Esophagus muscularis mucosa (tissue), 4 donors: ENCODE measurements at regions not wholly inside any gene's neighbourhood (a gene's known extent, or its start where the extent isn't known, plus 50 kb on each side); places are given as distances from the start of the nearest gene placed in this dataset.

Source experiments
- DNase-seq: peaks from one replicate; pipeline ENCODE4 v3.0.0-alpha.2; 2017; ENCODE audit errors: extremely low spot score
- H3K27ac ChIP-seq, 4 donors: fragments of 200-600 bp; sonication (generic); replicated peaks in 1 of 4; 1 replicate in 3 of 4; 2 replicates in 1 of 4; pipeline ENCODE4 v1.5.1; 2016 to 2019; ENCODE audit warnings: mild to moderate bottlenecking in 1 of 4
- H3K27me3 ChIP-seq, 4 donors: fragments of 200-600 bp; sonication (generic); one replicate each; pipeline versions ENCODE4 v1.5.1 to v1.6.0; 2016 to 2019
- H3K36me3 ChIP-seq, 4 donors: fragments of 200-600 bp; sonication (generic); one replicate each; pipeline ENCODE4 v1.5.1; 2016 to 2019
- H3K4me1 ChIP-seq, 4 donors: fragments of 200-600 bp; sonication (generic); one replicate each; pipeline ENCODE4 v1.5.1; 2016 to 2019
- H3K4me3 ChIP-seq, 4 donors: fragments of 200-600 bp; sonication (generic); 1 replicate in 2 of 4; 2 replicates in 2 of 4; pipeline ENCODE4 v1.5.1; 2016 to 2019; ENCODE audit warnings: mild to moderate bottlenecking in 4 of 4, moderate library complexity in 1 of 4
- H3K9me3 ChIP-seq, 4 donors: fragments of 200-600 bp; sonication (generic); 1 replicate in 3 of 4; 2 replicates in 1 of 4; pipeline ENCODE4 v1.5.1; 2016 to 2019
- EP300 ChIP-seq: sonication (generic); formaldehyde crosslinking; IDR thresholded peaks from one replicate; pipeline ENCODE4 v1.6.1; 2017; ENCODE audit warnings: antibody characterized with exemption
- POLR2A ChIP-seq: fragments of 450-650 bp; IDR thresholded peaks from one replicate; pipeline ENCODE4 v1.6.1; 2017; ENCODE audit warnings: antibody characterized with exemption, moderate library complexity, mild to moderate bottlenecking, low read depth
- POLR2AphosphoS5 ChIP-seq, 2 donors: sonication (generic); formaldehyde crosslinking; IDR thresholded peaks; one replicate each; pipeline ENCODE4 v1.6.1; 2017; ENCODE audit warnings: antibody characterized with exemption in 2 of 2
- WGBS: methylation state at CpG from one replicate; pipeline ENCODE4 v1.1.5; 2018; 5-methylcytosine and 5-hydroxymethylcytosine counted together
- intact Hi-C: fragments of 100-400 bp; cut with DNase I; formaldehyde crosslinking; loops from one replicate; pipeline ENCODE4 v1.15.1; 2023
- TF ChIP-seq, protein P1 (sequence below), 3 experiments: fragments of 200-600 bp in 2 of 3; fragments of 450-650 bp in 1 of 3; sonication (generic) in 2 of 3; IDR thresholded peaks; one replicate each; pipeline ENCODE4 v1.5.1; 2017 to 2019; ENCODE audit warnings: antibody characterized with exemption in 3 of 3, mild to moderate bottlenecking in 2 of 3, moderate library complexity in 1 of 3

DNA sequence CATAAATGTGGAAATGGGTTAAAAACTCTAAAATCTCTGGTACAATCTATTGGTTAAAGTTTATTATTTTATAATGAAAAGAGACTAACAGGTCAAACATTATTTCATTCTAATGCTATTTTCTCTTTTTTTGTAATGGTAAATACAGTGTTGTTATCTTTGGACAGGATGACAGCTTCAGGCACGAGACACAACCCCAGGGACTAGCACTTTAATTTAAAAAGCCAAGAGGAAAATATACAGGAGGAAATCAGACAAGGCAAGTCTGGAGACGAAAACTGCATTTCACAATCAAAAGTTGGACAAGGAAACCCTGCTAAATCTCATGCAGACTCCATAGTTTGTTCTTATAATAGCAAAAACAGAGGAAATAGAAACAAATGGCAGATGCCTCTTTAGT lies 589.1 kb upstream of the CDH8 start:
- no peaks in the 10 kb centered on the region for H3K4me1 ChIP-seq
- H3K4me3 ChIP-seq, result no peak overlapping the region
- H3K36me3 ChIP-seq, result no peaks in the 10 kb centered on the region
- peaks cover 0 to 6% (median 0%) of the 10 kb centered on the region in 4 donors for H3K9me3 ChIP-seq
- TF ChIP-seq POLR2AphosphoS5 (IDR thresholded peaks at IDR 0.05), result no peak
- no peak for TF ChIP-seq EP300
- TF ChIP-seq, protein P1, sequence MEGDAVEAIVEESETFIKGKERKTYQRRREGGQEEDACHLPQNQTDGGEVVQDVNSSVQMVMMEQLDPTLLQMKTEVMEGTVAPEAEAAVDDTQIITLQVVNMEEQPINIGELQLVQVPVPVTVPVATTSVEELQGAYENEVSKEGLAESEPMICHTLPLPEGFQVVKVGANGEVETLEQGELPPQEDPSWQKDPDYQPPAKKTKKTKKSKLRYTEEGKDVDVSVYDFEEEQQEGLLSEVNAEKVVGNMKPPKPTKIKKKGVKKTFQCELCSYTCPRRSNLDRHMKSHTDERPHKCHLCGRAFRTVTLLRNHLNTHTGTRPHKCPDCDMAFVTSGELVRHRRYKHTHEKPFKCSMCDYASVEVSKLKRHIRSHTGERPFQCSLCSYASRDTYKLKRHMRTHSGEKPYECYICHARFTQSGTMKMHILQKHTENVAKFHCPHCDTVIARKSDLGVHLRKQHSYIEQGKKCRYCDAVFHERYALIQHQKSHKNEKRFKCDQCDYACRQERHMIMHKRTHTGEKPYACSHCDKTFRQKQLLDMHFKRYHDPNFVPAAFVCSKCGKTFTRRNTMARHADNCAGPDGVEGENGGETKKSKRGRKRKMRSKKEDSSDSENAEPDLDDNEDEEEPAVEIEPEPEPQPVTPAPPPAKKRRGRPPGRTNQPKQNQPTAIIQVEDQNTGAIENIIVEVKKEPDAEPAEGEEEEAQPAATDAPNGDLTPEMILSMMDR (IDR thresholded peaks at IDR 0.05), result no peak
- no peak for TF ChIP-seq POLR2A
- no peak for DNase-seq
- no peak overlapping the region for H3K27ac ChIP-seq
- WGBS, result 13% methylated on average over 2 of the region's 2 CpGs
- intact Hi-C loops, result no loop called here
- no peaks in the 10 kb centered on the region for H3K27me3 ChIP-seq

DNA sequence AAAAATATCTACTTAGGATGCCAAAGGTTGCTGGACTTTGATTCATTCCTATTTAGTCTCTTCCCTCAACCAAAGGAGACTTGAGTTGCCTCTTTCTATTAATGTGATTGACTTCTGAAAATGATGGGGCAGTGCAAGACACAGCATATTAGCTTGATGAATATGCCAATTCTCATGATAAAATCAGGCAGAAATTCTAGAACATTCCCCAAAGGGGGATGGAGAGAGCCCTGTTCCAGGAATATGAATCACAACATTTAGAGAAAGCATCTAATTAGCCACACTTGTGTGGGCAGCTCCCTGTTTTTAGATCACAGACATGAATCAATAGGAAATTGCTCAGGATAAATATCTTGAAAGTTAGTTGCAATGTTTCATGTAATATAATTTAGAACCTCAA lies 584.0 kb upstream of the CDH8 start:
- no peak overlapping the region for H3K27ac ChIP-seq
- H3K9me3 ChIP-seq, result no peaks in the 10 kb centered on the region
- DNase-seq, result no peak
- no peak for TF ChIP-seq POLR2A
- no peak for TF ChIP-seq POLR2AphosphoS5 (IDR thresholded peaks at IDR 0.05)
- no peak for TF ChIP-seq EP300
- no peaks in the 10 kb centered on the region for H3K36me3 ChIP-seq
- H3K4me3 ChIP-seq, result no peak overlapping the region
- no peaks in the 10 kb centered on the region for H3K27me3 ChIP-seq
- intact Hi-C loops, result no loop called here
- no peaks in the 10 kb centered on the region for H3K4me1 ChIP-seq

DNA sequence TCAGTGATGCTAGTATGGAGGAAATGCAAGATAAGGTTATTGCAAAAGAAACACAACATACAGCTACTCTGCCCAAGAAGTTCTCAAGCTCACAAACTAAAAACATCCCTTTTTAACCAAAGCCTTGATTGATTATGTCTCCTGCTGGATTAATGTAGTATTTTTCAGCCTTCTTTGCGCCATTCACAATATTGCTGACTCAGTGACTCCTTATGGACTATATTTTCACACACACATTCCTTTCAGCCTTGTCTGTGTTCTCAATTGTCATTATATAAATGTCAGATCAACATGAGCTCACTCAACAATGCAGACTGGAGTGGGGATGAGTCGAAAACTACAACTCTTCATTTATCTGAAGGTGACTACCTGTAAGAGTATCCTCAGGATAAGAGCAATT lies 579.3 kb upstream of the CDH8 start:
- H3K4me1 ChIP-seq, result no peaks in the 10 kb centered on the region
- no peak for DNase-seq
- H3K36me3 ChIP-seq, result no peaks in the 10 kb centered on the region
- TF ChIP-seq EP300 (no peak), POLR2A (no peak), POLR2AphosphoS5 (IDR thresholded peaks at IDR 0.05) (no peak)
- TF ChIP-seq, protein P1 (IDR thresholded peaks at IDR 0.05), result no peak
- no peak overlapping the region for H3K27ac ChIP-seq
- intact Hi-C loops, result no loop called here
- H3K9me3 ChIP-seq, result no peaks in the 10 kb centered on the region
- no peaks in the 10 kb centered on the region for H3K27me3 ChIP-seq
- WGBS, result 40% methylated on average over 2 of the region's 2 CpGs
- no peak overlapping the region for H3K4me3 ChIP-seq

DNA sequence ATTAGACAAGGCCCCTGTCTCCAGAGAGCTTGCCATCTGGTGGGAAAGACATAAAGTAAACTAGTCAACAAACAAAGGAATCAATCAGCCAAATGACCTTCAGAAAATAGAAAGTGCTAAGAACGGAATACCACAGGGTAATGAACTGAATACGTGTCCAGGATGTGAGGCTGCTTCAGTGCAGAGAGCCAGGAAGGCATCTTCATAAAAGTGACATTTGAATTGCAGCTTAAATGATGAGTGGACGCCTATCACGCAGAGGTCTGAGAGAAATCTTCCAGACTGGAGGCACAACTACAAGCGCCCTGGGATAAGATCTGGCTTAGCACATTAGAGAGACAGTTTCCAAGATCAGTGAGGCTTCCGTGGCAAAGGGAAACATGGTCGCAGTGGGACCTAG lies 574.1 kb upstream of the CDH8 start:
- Histone ChIP-seq H3K9me3 (no peaks in the 10 kb centered on the region), H3K27me3 (no peaks in the 10 kb centered on the region), H3K4me1 (no peaks in the 10 kb centered on the region), H3K4me3 (no peak overlapping the region), H3K36me3 (no peaks in the 10 kb centered on the region), H3K27ac (no peak overlapping the region)
- no peak for TF ChIP-seq POLR2AphosphoS5 (IDR thresholded peaks at IDR 0.05)
- TF ChIP-seq, protein P1 (IDR thresholded peaks at IDR 0.05), result no peak
- intact Hi-C loops, result no loop called here
- no peak for DNase-seq
- WGBS, result 68% methylated on average over 7 of the region's 7 CpGs

DNA sequence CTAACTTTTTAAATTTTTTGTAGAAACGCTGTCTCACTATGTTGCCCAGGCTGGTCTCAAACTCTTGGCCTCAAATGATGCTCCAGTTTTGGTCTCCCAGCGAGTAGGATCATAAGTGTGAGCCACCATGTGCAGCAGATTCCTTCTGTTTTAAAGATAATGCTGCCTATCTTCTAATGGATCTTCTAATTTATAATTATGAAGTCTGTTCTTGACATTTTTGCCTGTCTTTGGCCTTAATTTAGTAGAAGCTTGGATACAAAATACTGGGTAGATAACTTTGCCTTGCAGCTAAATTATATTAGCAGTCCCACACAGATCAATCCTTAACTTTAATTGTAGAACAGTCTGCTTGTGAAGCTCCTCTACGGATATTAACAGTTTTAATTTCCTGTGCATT lies 566.6 kb upstream of the CDH8 start:
- no peaks in the 10 kb centered on the region for H3K9me3 ChIP-seq
- no peaks in the 10 kb centered on the region for H3K36me3 ChIP-seq
- no peaks in the 10 kb centered on the region for H3K27me3 ChIP-seq
- WGBS, result 68% methylated on average over 3 of the region's 3 CpGs
- H3K4me1 ChIP-seq, result no peaks in the 10 kb centered on the region
- TF ChIP-seq EP300 (no peak), POLR2AphosphoS5 (IDR thresholded peaks at IDR 0.05) (no peak), POLR2A (no peak)
- TF ChIP-seq, protein P1 (IDR thresholded peaks at IDR 0.05), result no peak
- no peak overlapping the region for H3K4me3 ChIP-seq
- no peak for DNase-seq
- no peak overlapping the region for H3K27ac ChIP-seq
- intact Hi-C loops, result no loop called here
